GM21528 (cell line): ENCODE measurements at regions not wholly inside any gene's neighbourhood (a gene's known extent, or its start where the extent isn't known, plus 50 kb on each side); places are given as distances from the start of the nearest gene placed in this dataset.
"Not testable (repeated sequence)": the region's sequence is repeated elsewhere in the genome, so short reads cannot be mapped to it uniquely, and the experiment has no call there.

Experiments
- ATAC-seq: cut with Tn5 transposase; IDR thresholded peaks from one replicate; pipeline ENCODE4 v1.9.1; 2021; ENCODE audit warnings: mild to moderate bottlenecking, moderate library complexity; ENCODE audit not compliant: unreplicated experiment, low FRiP score

DNA sequence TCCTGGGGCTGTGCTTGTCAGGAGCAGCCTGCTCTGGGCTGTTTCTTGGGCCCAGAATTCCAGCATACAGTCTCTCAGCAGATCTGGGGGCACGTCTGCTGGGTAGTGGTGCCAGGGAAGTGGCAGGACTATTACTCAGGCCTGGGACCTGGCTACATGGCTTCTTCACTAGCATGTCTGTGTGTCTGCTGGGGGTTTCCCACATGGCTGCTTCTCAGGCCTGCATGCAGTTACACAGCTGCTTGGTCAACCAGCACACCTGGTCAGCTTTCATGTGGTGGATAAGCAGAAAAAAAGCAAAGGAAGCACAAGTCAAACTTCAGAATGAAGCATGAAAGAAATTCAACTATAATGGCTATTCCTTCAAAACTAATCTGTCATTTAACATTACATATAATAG, 316.2 kb upstream of the NOX3 start:
- ATAC-seq: no peak

DNA sequence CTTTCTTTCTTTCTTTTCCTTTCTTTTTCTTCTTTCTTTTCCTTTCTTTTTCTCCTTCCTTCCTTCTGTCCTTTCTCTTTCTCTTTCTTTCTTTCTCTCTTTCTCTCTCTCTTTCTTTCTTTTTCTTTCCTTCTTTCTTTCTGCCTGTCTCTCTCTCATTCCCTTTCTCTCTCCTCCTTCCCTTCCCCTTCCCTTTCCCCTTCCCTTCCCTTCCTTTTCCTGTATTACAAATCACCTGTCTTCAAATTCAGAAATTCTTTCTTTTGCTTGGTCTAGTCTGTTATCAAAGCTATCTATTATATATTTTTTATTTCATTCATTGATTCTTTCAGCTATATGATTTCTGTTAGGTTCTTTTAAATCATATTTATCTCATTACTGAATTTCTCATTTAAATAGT, 315.2 kb upstream of the NOX3 start:
- ATAC-seq: no peak

DNA sequence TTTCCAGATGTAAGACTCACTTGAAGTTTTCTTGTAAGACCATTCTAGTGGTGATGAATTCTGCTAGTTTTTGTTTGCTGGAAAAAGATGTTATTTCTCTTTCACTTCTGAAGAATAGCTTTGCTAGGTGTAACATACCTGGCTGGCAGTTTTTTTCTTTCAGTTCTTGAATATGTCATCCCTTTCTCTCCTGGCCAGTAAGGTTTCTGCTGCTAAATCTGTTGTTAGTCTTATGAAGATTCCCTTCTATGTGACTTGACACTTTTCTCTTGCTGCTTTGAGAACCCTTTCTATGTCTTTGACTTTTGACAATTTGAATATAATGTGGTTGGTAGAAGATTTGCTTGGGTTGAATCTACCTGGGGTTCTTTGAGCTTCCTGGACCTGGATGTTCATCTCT, 314.7 kb upstream of the NOX3 start:
- no peak for ATAC-seq

DNA sequence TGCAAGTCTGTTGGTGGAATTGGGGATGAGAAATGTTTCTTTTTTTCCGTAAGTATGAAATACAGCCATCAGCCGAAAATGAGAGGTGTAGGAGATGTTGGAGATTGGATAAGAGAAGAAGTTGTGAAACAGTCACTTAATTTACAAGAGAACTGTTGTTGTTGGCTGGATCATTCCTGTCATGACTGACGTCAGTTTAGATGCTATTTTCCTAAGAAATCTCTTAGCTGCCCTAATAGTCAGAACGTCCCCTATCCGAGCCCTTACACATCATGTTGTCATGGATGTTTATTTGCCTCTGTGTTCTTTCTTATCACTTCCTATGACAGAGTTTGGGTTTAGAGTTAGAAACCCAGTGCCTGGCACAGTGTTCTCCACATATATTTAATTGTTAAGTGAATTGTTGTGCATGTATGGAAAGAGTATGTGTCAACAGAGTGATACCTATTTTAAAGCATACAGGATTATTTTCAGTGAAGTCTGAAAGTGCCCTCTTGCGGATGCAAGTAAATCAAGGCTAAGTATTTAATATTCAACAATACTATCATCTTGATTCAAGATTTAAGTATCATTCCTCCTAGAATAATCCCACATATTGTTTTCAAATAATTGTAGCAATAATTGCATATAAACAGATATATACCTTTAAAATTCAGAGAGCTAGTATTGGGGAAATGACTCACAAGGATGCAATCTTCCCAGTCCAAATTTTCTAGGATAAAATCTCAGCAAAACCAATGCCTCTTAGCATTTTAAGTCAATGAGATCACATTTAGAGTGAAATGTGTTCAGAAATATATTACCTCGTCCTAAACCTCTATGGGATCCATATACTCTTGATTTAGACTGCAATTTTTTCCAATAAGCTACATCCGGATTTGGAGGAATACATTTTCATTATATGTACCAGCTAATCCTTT, 309.9 kb upstream of the NOX3 start:
- no peak for ATAC-seq

DNA sequence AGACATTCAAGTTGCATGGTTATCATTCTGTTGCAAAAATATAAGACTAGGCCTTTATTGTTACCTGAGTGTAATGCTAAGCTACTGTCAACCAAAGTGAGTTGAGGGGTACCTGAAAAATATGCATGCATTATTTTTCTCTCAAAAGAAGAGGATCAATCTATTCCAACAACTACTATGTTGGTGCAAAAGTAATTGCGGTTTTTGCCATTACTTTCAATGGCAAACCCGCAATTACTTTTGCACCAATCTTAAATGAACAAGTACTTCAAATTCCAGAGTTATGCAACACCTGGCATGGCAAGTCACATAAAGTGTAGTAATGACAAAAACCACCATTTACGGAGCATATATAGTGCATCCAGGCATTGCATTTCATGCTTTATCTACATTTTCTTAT, 307.0 kb upstream of the NOX3 start:
- no peak for ATAC-seq

DNA sequence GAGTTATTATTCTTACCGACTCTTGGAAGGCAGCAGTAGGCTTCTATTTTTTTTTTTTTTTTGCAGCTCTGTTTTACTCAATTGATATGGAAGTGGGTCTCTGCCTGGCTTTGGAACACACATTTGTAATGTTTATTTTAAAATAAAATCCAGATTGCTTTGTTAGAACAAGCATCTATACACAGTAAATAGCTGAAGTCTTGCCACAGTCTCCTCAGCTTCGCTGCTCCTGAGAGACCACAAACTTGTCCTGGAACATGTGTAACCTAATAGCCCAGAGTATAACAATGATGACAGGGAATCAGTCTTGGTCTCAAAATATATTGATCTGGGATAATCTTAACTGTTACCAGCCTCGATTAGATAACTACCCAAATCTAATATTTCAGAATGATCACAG, 299.8 kb upstream of the NOX3 start:
- ATAC-seq: no peak

DNA sequence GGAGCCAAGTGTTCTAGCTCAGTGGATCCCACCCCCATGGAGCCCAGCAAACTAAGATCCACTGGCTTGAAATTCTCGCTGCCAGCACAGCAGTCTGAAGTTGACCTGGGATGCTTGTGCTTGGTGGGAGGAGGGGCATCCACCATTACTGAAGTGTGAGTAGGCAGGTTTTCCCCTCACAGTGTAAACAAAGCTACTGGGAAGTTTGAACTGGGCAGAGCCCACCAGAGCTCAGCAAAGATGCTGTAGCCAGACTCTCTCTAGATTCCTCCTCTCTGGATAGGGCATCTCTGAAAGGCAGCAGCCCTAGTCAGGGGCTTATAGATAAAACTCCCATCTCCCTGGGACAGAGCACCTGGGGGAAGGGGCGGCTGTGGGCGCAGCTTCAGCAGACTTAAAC, 293.1 kb upstream of the NOX3 start:
- not testable (repeated sequence) for ATAC-seq

DNA sequence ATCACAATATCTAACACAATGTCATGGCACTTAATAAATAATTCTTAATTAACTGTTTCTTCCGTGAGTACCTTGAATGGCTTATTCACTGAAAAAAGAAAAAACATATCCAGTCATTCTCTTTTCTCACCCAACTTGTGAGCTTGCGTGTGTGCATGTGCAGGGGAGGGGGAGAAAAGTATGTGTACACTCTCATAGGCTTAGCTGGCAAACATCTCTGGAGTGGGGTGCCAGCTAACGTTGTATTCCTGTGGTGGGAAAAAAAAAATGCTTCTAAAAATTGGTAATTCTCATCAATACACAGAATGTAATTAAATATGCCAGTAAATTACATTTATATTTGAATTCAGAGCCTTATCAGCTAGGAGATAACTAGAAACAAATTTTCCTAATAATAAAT, 291.9 kb upstream of the NOX3 start:
- no peak for ATAC-seq

DNA sequence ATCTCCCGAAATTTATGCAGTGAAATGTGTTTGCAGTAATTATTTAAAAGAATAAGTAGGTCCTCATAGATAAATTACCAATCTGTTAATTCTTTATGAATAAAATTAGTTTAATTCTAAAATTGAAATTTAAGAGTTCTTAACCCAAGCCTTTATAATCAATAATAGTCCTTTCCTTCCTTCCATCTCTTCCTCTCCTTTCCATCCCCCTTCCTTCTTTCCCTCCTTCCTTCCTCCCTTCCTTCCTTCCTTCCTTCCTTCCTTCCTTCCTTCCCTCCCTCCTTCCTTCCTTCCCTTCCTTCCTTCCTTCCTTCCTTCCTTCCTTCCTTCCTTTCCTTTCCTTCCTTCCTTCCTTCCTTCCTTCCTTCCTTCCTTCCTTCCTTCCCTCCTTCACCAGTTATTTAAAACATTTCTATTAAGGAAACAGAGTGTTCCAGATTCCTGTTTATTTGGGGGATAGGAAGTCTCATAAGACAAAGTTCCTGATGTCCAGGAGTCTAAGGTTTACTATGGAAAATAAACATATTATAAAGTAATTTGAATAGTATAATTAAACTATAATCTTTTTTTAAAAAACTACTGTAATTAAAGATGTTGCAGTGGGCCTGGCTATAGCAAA, 285.3 kb upstream of the NOX3 start:
- ATAC-seq: no peak

DNA sequence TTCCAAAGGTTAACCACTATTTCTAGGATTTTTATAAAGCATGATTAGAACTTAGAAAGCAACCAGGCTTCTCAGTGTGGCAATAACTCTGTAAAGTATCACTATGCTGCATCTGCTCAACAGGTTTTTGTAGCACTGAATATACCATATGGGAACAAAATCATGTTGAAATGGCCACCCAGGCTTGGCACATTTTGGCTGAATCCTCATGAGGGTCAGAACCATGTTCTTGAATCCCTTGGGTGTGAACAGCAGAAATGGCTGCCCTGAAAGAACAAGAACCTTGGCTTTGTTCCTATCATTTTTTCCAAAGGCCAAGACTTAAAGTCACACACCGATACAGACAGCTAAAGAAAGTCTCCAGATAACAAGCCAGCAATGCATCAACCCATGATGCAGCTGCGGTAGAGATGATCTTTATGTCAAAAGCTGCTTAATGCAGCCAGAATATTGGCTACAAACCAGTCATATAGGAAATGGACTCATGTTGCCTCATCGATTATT, 283.0 kb upstream of the NOX3 start:
- ATAC-seq: no peak

DNA sequence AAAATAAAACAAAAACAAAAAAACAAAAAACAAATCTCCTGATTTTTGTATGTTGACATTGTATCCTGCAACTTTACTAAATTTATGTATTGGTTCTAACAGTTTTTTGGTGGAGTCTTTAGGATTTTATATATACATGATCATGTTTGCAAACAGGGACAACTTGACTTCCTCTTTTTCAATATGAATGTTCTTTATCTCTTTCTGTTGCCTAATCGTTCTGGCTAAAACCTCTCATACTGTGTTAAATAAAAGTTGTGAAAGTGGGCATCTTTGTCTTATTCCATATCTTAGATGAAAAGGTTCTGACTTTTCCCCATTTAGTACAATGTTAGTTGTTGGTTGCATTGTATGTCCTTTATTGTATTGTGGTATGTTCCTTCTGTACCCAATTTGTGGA, 261.7 kb upstream of the NOX3 start:
- no peak for ATAC-seq

DNA sequence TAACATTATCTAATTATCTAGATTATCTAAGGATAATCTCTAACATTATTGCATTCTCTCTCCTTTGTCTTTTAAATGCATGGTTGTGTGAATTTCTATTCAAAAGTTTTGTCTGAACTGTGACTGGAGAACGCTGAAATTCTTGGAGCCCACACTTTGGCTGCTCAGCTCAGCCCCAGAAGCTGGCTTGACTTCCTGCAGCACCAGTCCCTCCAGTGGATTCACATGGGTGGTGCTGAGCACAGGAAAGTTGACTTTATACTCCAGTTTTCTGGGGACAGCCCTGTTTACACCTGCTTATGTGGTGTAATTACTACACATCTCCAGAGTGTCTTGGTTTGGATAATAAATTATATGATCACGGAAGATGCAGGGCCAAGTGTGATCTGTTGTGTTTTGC, 255.1 kb upstream of the NOX3 start:
- ATAC-seq: no peak

DNA sequence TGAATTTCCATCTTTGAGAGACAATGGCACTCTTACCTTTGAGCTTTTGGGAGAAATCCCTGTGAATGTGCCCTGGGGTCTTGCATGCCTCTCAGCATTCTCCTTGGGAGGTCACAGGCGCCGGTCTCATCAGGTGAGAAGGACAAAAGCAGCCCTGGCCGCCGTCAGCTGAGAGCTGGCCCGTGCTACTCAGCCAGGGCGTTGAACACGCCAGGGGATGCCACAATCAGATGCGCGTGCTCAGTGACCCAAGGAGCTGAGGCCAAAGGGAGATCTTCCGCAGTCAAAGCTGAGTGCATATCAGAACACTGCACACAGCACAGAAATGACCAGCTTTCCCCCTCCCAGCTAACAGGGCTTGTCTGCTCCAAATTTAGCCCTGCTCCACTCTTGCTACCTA, 253.6 kb upstream of the NOX3 start:
- no peak for ATAC-seq

DNA sequence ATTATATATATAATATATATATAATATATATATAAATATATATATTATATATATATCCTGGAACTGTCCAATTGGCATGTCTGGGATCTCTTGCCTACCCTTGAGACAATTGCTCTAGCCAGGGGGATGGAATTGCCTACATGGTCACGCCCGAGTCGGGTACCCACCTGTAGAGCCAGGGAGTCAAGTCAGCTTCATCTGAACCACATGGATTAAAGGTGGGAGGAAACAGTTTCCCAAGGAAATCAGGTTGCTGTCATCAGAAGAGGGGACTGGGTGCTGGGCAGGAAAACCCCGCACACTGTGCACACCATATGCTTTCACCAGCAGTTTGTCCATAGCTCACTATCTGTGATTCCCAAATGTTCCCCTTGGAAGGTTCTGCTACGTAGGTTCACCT, 252.5 kb upstream of the NOX3 start:
- no peak for ATAC-seq

DNA sequence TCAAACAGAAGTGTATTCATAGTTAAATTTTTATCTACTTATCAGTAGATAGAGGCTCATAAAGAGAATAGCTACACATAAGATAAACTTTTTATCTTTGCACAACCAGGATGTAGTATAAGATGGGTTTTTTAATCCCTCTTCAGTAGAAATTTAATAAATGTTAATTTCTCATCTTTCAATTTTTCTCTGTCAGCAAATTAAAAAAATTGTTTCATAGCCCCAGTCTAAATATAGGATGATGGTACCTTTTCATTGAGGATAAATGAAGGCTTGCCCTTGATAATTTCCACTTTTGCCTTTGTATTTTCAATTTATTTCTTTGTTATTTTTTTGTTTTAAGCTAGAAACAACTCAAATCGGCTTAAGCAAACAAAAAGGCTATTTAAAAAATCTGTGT, 251.2 kb upstream of the NOX3 start:
- no peak for ATAC-seq

DNA sequence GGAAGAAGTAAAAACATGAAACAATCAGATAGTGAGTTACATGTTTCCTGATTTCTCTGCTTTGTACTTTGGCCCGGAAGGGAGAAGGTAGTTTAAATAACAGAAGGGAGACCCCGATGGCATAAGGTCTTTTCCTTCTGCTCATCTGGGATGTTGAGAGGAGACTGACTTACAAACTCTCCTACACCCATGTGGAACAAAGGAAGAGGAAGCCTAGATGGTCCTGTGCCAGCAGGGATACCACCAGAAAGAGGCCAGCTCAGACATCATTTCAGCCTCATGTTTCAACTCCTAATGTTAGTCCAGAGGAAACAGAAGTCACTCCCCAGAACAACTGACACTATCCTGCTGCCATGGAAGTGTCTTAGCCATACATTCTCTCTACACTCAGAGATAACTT, 250.7 kb upstream of the NOX3 start:
- no peak for ATAC-seq

DNA sequence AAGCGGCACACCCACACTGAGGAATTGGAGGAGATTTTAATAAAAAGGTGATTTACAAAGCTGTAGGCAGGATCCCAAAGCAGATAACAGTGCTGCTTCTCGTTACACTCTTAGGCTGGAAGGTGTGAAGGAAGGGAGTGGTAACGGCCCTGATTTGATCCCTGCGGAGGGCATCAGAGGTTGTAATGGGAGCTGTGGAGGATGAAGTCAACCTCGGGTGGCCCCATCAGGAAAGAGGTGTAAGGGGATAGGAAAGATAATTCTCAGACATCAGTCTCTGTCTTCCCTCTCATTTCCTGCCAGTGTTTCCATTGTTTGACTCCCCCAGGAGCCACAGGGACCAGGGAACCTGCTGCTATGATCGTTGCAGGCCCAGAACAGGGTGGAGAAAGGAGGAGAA, 245.7 kb upstream of the NOX3 start:
- ATAC-seq: no peak

DNA sequence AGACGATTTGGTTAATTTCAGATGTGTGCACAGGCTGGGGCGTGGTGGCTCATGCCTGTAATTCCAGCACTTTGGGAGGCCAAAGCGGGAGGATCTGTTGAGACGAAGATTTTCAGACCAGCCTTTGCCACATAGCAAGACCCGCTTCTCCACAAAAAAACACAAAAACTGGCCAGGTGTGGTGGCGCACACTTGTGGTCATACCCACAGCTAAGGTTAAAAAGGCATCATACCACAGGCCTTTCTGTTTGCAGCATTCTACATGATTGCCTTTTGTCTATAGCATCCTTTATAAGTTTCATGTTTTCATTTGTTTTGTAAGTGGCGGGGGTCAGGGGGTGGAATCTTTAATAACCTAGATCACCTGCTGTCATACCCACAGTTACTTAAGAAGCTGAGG, 239.9 kb upstream of the NOX3 start:
- ATAC-seq: no peak

DNA sequence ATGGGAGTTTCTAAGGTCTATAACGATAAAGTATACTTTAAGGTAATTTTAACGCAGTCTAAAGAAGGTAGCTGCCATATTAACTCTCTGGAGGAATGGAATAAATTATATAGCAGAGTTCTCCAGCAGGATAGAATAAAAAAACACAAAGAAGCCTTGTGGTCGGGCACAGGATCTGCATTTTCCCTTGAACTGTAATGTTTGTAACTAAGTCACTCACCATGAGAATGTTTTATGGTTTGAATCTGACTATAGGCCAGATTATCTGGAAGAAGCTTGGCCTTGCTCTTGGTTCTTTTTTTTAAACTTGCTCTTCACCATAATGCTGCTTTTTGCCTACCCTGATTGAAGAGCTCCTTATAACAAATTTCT, 238.8 kb upstream of the NOX3 start:
- ATAC-seq: no peak

DNA sequence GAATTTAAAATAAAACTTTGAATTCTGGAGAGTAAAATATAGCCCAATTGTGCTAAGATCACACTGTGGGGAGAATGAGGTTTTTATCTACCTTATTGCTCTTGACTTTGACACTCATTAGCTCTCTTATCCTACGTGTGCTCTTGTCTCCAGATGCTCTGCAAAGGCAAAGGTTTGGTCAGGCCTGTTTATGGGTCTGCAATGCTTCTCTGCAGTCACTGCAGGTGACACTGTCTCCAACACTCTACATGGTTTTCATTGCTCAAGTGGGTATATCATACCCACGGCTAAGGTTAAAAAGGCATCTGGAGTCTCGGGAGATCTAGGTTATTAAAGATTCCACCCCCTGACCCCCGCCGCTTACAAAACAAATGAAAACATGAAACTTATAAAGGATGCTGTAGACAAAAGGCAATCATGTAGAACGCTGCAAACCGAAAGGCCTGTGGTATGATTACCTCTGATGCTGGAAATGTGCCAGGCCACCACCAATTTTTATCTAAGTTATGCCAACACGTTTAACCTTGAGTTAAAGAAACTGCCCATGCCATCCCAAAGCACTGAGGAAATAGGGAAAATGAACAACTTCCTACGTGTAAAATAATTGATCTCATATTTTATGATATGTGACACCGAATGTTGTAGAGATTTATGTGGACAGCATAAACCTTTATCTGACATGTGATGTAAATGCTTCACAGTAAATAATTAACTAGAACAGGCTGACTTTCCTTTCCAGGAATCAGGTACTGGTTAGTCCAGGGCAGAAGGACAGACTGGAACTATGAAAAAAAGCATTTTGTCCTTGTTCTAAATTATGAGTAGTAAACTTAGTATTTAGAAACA, 238.2 kb upstream of the NOX3 start:
- no peak for ATAC-seq

DNA sequence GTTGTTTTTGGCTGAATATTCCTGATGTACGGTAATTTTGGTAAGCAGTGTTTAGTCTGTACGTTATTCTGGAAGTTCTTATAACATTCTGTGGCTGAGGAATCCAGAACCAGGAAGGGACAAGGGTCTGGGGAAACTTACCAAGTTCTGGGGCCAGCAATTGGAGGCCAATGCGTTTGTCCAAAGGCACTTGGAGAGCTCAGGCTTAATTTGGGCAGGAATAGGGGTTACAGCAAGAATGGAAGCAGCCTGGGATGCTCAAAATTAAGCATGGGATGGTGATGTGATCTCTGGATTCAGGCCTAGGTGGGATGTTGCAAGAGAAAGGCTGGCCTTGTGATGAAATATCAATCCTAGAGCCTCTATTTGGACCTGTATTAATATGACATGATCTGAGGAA, 235.2 kb upstream of the NOX3 start:
- no peak for ATAC-seq
